COR-L47 (cell line): ENCODE measurements at regions not wholly inside any gene's neighbourhood (a gene's known extent, or its start where the extent isn't known, plus 50 kb on each side); places are given as distances from the start of the nearest gene placed in this dataset.

ENCODE experiments used
- DNase-seq: peaks from one replicate; lab custom pipeline; 2025; lab: John Stamatoyannopoulos, UW

DNA sequence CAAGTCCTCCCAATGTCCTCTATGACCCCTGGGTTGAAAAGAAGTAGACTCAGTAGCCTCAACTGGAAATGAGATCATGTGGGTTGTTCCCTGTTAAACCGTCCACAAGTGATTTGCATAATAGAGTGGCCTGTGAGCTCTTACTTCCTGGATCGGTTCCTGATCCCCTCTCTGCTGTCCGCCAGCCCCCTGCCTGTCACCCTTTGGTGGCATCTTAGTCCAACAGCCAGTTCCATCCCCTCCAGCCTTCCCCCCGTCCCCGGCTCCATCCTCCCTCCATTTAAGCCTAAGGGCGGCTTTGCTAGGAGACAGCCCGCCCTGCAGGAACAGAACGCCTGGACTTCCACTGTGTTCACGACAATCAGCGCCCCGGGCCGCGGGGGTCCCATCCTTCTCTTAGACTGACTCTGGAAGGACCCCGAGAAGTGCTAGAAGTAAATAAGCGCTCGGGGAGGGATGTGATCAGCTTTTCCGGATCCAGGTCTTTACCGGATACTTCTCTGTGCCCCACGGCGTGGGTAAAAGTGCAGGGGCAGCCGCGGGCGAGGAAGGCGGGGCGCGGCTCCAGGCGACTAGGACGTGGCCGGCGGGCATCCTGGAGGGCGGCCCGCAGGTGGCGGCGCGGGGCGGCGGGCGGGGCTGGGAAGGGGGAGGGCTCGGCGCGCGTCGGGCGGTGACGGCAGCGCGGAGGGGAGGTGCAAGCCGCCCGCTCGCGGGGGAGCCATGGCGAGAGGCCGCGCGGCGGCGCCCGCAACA, 51.2 kb upstream of the ULK4 start:
- DNase-seq = no peak

GRCh38 chr3:42012383-42012934, 50.6 kb upstream of the ULK4 start:
- no peak for DNase-seq
